Islet of Langerhans (tissue), 1 donor: ENCODE measurements at regions not wholly inside any gene's neighbourhood (a gene's known extent, or its start where the extent isn't known, plus 50 kb on each side); places are given as distances from the start of the nearest gene placed in this dataset.

Source experiments
- FAIRE-seq: peaks from one replicate; lab custom pipeline; 2011; peaks lifted over from hg19 to GRCh38; lab: Jason Lieb, UNC

- FAIRE-seq: no peak
Observed at GRCh38 chr22:48185071-48186055, 1422.9 kb downstream of the TBC1D22A start.

DNA sequence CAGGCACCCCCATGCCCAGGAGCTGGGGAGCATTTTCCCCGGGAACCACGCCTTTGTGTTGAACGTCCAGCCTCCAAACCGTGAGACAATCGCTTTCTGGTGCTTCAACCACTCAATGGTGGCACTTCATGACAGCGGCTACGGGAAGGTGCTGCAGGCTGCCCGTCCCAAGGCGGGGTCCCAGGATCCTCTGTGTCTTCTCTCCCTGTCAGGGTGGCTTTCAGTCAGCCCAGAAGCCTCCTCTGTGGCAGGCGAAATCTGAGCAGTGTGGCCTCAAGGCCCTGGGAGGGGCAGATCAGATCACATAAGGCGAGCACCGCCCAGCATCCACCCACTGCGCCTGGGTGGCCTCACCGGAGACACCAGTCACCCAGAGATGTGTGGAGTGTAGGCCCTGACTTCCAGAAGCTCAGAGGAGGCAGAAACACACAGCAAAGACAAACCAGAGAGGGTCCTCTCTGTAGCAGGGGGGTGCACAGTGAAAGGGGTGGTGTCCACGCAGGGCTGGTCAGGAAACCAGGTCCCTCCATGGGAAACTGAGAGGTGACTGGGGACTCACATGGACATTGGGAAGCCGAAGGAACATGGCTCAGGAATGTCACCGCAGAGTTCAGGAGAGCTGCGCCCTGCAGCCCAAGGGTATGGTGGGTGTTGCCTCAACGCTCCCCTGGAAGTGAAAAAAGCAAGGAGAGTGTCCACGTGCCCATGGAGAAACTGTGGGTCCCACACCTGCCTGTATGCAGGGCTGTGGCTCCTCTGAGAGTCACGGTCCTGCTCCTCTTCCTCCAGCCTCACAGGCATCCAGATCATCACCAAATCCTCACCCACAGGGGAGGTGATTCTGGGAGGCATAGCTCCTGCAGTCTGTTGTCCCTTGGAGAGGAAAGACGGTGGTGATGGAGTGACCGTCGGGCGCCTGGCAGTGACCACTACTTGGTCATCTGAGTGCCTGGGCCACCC lies 1420.7 kb downstream of the TBC1D22A start:
- no peak for FAIRE-seq

DNA sequence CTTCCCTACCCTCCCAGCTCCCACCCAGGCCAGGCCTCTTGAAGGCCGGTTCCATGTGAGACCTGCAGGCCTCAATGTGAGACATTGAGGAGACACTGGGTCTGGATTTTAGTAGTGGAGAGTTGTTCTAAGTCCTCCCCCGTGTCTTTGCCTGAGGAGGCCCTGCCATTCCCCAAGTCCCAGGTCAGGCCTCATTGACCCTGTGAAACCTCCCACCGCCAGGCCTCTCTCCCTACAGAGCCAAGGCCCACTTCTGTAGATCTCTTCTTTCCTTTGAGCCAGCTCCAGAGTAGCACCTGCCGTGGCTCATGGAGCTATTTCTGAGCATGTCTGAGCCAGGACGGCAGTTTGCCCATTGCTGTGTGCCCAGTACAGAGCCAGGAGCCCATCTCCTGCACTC lies 1419.6 kb downstream of the TBC1D22A start:
- FAIRE-seq: no peak

- no peak for FAIRE-seq
Observed at GRCh38 chr22:48181263-48181955, 1419.0 kb downstream of the TBC1D22A start.

GRCh38 chr22:48180631-48181030 lies 1418.2 kb downstream of the TBC1D22A start:
- no peak for FAIRE-seq

- no peak for FAIRE-seq
Observed at GRCh38 chr22:48179571-48180546, 1417.4 kb downstream of the TBC1D22A start.

GRCh38 chr22:48178536-48178935 lies 1416.1 kb downstream of the TBC1D22A start:
- FAIRE-seq: no peak

- no peak for FAIRE-seq
Observed at GRCh38 chr22:48177631-48178030, 1415.2 kb downstream of the TBC1D22A start.

- FAIRE-seq: no peak
Observed at GRCh38 chr22:48175721-48176120, 1413.3 kb downstream of the TBC1D22A start.

DNA sequence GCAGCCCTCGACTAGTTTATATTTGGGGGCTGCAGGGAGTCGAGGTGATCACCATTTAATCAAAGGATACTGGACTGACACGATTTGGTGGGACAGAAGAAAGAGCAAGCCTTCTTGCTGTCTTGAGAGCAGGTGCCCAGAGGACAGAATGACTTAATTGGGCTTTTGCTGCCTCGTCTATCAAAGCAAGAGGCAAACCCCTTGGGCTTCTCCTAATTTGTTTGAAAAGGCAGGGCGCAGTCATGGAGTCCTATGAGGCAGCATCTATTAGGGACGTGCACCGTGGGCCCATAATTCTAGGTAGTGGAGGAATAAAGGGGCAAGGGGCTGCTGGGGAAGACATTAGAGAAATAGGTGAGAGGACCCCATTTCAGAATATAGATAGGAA lies 1411.3 kb downstream of the TBC1D22A start:
- no peak for FAIRE-seq

DNA sequence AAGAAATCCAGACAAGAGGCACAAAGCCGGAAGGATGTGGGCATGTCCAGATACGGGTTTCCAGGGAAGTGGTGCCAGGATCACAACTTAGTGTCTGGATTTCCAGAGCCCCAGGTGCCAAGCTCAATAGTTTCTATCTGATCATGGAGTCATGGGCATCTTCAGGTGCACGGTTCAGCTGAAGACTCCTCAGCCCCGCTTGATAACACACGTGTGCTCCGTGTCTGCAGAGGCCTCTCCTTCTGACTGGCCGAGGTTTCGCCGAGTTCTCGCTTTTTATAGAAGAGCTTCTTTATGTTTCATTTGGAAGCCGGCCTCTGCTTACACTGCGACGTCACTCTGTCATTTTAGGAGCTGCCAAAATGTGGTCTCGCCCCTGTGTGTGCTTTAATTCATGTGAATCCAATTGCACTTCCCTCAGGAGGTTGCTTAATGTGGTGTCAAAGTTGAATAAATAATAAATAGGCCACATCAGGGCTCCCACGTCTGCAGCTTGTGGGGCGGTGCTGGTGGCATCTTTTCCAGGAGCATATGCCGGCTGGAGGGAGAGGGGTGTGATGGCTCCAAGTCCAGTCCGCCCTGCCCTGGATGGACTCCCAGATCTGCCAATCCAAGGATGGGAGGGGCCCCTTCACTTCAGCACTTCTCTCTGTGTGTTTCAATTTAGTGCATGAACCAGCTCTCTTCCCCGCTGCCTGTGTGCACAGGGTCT lies 1410.8 kb downstream of the TBC1D22A start:
- FAIRE-seq: no peak

DNA sequence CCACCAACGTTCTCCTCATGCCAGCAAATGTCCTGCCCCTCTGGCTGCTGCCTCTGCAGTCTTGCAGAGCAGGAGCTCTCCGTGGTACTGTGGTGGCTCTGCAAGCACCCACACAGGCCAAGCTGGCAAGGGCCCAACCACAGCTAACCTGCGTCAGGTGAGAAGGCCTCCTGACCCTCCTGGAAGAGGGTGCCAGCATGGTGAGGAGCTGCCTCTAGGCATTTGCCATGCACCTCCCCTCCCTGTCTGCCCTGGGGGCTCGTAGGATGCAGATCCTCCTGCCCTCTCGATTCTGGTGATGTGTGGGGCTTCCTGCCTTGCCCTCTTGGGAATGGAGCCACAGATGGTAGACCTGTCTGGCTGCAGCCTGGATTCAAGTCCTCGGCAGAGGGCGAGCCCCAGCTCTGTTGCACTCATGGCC lies 1408.8 kb downstream of the TBC1D22A start:
- FAIRE-seq: no peak

- FAIRE-seq: no peak
Observed at GRCh38 chr22:48169227-48169626, 1406.8 kb downstream of the TBC1D22A start.

DNA sequence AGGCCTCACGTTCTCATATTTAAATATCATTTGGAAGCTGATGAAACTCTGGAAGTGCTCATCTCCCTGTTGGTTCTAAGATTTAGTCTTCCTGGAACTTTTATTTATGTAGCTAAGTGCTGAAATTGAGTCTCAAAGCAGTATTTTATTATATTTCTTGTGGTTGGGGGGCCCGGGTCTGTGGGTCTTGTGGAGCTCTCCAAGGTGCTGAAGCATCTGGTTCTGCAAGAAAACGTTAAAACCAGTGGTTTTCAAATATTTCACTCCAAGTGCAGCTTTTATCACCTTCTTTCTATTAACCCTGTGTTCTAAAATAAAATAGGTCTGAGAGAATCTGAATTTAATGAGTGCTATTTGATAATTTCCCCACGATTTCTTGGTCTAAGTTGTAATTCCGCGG lies 1404.8 kb downstream of the TBC1D22A start:
- no peak for FAIRE-seq

DNA sequence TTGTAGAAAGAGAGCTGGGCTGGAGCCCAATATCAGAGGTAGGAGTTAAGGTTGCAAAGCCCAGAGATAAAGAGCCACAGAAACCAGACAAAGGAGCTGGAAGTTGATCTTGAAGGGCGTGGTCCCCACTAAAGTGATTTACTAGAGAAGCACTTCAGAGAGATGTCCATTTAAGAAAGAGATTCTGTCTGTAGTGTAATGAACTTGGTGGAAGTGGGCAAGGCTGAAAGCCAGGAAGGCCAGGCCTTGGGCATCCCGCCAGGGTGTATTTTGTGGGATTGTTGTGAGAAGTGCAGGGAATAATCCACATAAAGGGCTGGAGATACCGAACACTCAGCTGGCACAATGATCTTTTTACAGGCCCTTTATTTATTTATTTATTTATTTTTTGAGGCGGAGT lies 1398.8 kb downstream of the TBC1D22A start:
- no peak for FAIRE-seq

DNA sequence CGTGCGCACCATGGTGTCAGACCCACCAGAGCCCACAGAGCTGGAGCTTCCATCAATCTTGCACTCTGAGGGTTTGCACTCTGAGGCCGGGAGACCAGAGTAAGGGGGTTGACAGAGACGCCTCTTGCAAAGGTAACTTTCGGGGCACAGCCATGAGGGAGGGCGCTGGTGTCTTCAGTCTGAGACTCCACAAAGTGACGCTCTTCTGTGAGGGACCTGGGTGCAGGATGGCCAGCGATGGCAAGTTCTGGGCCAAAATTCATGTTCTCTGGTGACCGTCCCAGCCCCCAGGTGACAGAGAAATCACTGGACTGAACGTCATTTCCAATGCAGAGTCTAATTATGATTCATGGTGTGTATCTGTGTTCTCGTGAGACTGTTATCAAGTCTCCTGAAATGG lies 1395.2 kb downstream of the TBC1D22A start:
- no peak for FAIRE-seq

DNA sequence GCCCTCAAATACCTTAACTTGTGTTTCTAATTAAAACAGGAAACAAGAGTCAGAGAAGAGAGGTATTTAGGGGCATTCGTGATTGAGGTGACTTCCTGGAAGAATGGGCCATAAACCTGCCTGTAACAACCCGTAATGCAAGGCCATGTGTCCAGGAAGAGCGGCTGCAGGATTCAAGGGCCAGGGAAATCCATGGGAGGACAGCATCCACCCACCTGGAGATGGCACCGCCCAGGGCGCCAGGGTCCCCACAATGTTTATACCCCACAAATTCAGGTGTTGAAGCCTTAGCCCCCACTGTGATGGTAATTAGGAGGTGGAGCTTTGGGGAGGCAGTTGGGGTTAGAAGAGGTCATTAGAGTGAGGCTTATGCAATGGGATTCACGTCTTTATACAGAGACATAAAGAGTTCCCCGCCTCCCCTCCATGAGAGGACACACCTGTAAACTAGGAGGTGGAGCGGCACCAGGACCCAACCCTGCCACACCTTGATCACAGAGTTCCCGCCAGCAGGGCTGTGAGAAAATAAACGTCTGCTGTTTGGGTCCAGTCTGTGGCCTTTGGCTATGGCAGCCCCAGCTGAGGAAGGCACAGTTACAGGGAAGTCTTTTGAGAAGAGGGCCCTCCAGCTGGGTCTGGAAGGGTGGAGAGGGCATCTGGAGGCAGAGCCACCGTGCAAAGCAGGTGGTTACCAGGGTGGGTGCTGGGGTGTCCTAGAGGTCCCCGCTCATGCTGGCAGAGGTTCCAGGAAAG lies 1394.3 kb downstream of the TBC1D22A start:
- no peak for FAIRE-seq

DNA sequence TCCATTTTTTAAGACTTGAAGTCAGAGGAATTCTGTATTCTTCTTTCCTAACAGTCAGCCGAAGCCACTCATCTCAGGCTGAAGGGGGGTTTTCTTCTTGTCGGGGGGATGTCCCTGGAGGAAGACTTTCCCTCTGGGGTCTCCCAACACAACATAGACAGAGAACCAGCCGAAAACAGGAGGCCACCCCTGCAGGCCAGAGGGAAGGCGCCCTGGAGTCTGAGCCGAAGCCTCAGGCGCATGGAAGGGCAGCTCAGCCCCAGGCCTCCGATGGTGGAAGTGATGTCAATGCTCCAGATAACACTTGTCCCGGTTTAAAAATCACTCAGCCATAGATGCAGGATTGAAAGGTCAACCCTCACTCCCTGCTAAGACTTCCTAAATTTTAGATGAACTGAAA lies 1393.0 kb downstream of the TBC1D22A start:
- no peak for FAIRE-seq

- FAIRE-seq: no peak
Observed at GRCh38 chr22:48154943-48155240, 1392.4 kb downstream of the TBC1D22A start.
